ENCODE measurements at regions not wholly inside any gene's neighbourhood (a gene's known extent, or its start where the extent isn't known, plus 50 kb on each side); places are given as distances from the start of the nearest gene placed in this dataset.
"Not testable (repeated sequence)": the region's sequence is repeated elsewhere in the genome, so short reads cannot be mapped to it uniquely, and the experiment has no call there.

- no peak for DNase-seq (ENCODE audit: low read depth in 1 of 2, low spot score in 1 of 2)
- in situ Hi-C loops (cut with HindIII; ENCODE audit: low pct_unique_long_range_greater_than_20kb, low sequenced_read_pairs), result no loop called here
- TF ChIP-seq JUND (IDR thresholded peaks at IDR 0.05; ENCODE audit: low read depth), result no peak
Measured at GRCh38 chr2:124995185-124995912, 970.3 kb downstream of the CNTNAP5 start.

DNA sequence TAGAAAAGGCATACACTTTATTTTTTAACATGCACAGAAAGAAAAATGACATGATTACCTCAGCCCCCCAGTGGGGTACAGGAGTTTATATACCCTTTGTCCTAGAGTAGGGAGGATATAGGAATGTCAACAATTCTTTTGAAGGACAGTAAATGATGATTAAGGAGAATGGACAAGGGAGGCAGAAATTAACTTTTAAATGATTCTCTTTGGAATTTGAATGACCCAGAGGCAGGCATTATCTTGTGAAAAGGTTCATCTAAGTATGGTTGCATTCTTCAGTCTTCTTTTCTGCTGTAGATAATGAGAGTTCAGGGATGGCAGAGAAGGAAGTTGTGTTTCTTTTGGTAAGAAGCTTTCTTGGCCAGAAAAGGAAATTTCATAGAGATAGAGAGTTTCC lies 971.3 kb downstream of the CNTNAP5 start:
- in situ Hi-C loops (cut with HindIII; ENCODE audit: low pct_unique_long_range_greater_than_20kb, low sequenced_read_pairs), result no loop called here
- no peak for DNase-seq (ENCODE audit: low read depth in 1 of 2, low spot score in 1 of 2)
- TF ChIP-seq JUND (IDR thresholded peaks at IDR 0.05; ENCODE audit: low read depth), result no peak

DNA sequence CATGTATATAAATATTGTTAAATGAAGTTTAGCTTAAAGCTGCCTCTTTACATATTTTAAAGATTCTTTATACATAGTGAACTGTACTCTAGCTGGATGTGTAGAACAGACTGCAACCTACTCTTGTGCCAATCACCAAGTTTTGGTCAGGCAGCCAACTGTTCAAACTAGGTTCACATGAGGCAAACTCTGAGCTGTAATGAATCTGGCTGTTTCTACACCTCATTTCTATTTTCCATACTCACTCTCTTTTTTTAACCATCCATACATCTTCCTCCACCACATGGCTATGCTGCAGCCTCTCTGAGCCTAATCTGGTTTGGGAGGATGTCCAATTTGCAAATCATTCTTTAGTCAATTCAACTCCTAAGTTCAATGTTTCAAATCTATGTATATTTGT lies 974.8 kb downstream of the CNTNAP5 start:
- no peak for TF ChIP-seq JUND (IDR thresholded peaks at IDR 0.05; ENCODE audit: low read depth)
- no peak for DNase-seq (ENCODE audit: low read depth in 1 of 2, low spot score in 1 of 2)
- in situ Hi-C loops (cut with HindIII; ENCODE audit: low pct_unique_long_range_greater_than_20kb, low sequenced_read_pairs), result no loop called here

GRCh38 chr2:125004106-125004800 lies 979.2 kb downstream of the CNTNAP5 start:
- TF ChIP-seq JUND (IDR thresholded peaks at IDR 0.05; ENCODE audit: low read depth), result no peak
- no peak for DNase-seq (ENCODE audit: low read depth in 1 of 2, low spot score in 1 of 2)
- in situ Hi-C loops (cut with HindIII; ENCODE audit: low pct_unique_long_range_greater_than_20kb, low sequenced_read_pairs), result no loop called here

- in situ Hi-C loops (cut with HindIII; ENCODE audit: low pct_unique_long_range_greater_than_20kb, low sequenced_read_pairs), result no loop called here
Measured at GRCh38 chr2:125006676-125007075, 981.6 kb downstream of the CNTNAP5 start.

GRCh38 chr2:125028721-125029120 lies 1003.6 kb downstream of the CNTNAP5 start:
- DNase-seq (ENCODE audit: low read depth in 1 of 2, low spot score in 1 of 2); in situ Hi-C loops (cut with HindIII; ENCODE audit: low pct_unique_long_range_greater_than_20kb, low sequenced_read_pairs): not testable (repeated sequence)

More at GRCh38 chr2:125006676-125007075, 981.6 kb downstream of the CNTNAP5 start:
- no peak for DNase-seq (ENCODE audit: low read depth in 1 of 2, low spot score in 1 of 2)
- no peak for TF ChIP-seq JUND (IDR thresholded peaks at IDR 0.05; ENCODE audit: low read depth)

DNA sequence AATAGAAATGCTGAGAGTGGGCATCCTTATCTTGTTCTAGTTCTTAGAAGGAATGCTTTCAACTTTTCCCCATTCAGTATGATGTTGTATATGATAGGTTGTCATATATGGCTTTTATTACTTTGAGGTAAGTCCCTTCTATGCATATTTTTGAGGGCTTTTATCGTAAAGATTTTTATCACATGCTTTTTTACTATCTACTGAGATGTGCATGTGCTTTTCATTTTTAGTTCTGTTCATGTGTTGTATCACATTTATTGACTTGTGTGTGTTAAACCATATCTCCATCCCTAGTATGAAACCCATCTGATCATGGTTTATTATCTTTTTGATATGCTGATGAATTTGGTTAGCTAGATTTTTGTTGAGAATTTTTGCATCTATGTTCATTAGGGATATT lies 1008.8 kb downstream of the CNTNAP5 start:
- no peak for DNase-seq (ENCODE audit: low read depth in 1 of 2, low spot score in 1 of 2)
- TF ChIP-seq JUND (IDR thresholded peaks at IDR 0.05; ENCODE audit: low read depth), result no peak
- in situ Hi-C loops (cut with HindIII; ENCODE audit: low pct_unique_long_range_greater_than_20kb, low sequenced_read_pairs), result no loop called here

DNA sequence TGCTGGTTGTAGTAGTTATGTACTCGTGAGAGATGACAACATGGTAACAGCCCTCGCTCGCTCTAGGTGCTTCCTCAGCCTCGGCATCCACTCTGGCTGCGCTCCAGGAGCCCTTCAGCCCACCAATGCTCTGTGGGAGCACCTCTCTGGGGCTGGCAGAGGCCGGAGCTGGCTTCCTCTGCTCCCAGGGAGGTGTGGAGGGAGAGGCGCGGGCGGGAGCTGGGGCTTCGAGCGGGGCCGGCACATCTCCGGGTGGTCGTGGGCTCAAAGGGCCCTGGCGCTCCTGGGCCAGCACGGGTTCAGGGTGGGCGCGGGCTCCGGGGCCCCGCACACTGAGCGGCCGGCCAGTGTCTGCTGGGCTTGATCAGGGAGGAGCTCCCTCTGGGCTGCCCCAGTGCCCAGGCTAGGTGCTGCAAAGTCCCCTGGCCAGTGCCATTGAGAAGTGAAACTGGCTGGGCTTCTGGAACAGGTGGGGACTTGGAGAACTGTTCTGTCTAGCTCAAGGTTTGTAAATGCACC lies 1012.1 kb downstream of the CNTNAP5 start:
- DNase-seq (ENCODE audit: low read depth in 1 of 2, low spot score in 1 of 2), result no peak
- TF ChIP-seq JUND (IDR thresholded peaks at IDR 0.05; ENCODE audit: low read depth), result no peak
- in situ Hi-C loops (cut with HindIII; ENCODE audit: low pct_unique_long_range_greater_than_20kb, low sequenced_read_pairs), result no loop called here

DNA sequence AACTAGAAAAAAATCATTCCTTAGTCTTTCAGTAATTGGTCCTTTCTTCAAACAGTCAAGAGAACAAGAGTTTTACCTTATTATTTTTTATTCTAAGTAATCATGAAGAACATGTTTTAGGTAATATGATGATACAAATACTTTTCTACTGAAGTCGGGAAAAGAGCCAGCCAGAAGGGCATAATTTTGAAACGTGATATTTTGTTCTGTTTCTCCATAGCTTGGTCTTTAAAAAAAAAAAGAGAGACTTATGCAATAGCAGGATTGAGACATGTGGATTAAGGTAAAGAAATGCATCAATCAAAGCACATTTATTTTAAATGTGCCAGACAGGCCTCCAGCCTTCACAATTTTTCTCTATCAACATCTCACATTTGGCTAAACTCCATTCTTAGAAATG lies 1016.8 kb downstream of the CNTNAP5 start:
- no peak for DNase-seq (ENCODE audit: low read depth in 1 of 2, low spot score in 1 of 2)
- TF ChIP-seq JUND (IDR thresholded peaks at IDR 0.05; ENCODE audit: low read depth), result no peak
- in situ Hi-C loops (cut with HindIII; ENCODE audit: low pct_unique_long_range_greater_than_20kb, low sequenced_read_pairs), result no loop called here

DNA sequence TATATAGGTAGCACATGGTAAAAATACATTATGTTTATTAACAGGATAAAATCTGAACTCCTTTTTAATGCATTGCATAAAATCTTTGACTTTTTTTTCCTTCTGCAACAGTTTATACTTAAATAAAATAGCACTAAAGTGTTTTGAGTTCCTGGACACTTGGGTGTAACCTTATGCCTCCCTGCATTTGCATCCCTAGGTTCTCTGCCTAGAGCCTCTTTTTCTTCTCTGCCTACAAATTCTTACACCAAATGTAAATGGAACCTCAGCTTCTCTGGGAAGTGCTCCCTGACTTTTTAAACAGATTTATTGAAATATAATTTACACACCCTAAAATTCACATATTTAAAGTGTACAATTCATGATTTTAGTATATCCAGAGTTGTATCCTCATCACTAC lies 1017.6 kb downstream of the CNTNAP5 start:
- DNase-seq (ENCODE audit: low read depth in 1 of 2, low spot score in 1 of 2), result no peak
- no peak for TF ChIP-seq JUND (IDR thresholded peaks at IDR 0.05; ENCODE audit: low read depth)
- in situ Hi-C loops (cut with HindIII; ENCODE audit: low pct_unique_long_range_greater_than_20kb, low sequenced_read_pairs), result no loop called here

- DNase-seq (ENCODE audit: low read depth in 1 of 2, low spot score in 1 of 2), result no peak
- in situ Hi-C loops (cut with HindIII; ENCODE audit: low pct_unique_long_range_greater_than_20kb, low sequenced_read_pairs), result no loop called here
Measured at GRCh38 chr2:125070726-125071505, 1045.8 kb downstream of the CNTNAP5 start.

DNA sequence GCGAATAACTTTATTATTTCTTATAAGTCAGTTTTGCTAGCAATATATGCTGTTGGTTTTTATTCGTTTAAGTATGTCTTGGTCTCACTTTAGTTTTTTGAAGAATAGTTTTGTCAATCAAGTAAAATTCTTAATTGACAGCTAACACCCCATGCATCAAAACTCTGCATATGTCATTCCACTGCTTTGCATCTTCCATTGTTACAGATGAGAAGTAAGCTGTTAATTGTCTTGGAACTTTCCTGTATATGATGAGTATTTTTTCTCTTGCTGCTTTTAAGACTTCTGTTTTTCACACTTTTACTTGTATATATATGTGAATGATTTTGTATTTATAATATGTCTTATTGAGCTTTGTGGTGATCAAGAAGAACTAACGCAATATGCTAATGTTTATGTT lies 1048.4 kb downstream of the CNTNAP5 start:
- no peak for TF ChIP-seq JUND (IDR thresholded peaks at IDR 0.05; ENCODE audit: low read depth)
- no peak for DNase-seq (ENCODE audit: low read depth in 1 of 2, low spot score in 1 of 2)
- in situ Hi-C loops (cut with HindIII; ENCODE audit: low pct_unique_long_range_greater_than_20kb, low sequenced_read_pairs), result no loop called here

More at GRCh38 chr2:125070726-125071505, 1045.8 kb downstream of the CNTNAP5 start:
- TF ChIP-seq JUND (IDR thresholded peaks at IDR 0.05; ENCODE audit: low read depth), result no peak

DNA sequence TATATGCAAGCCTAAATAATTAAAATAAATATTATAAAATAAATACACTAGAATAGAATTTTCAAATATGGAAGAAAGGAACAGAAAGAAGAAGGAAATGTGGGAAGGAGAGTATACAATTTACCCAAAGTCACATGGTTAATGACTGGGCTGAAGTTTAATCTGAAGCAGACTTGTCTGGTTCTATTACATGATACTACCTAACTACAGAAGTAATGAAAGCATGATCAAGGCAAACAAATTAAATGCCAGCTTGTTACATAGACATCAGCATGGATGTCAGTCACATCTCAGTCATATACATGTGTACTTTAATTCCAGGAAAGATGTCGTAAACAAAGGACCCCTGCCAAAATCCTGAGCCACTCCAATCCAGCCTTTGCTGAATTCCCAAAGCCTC lies 1060.8 kb downstream of the CNTNAP5 start:
- no peak for TF ChIP-seq JUND (IDR thresholded peaks at IDR 0.05; ENCODE audit: low read depth)
- no peak for DNase-seq (ENCODE audit: low read depth in 1 of 2, low spot score in 1 of 2)
- in situ Hi-C loops (cut with HindIII; ENCODE audit: low pct_unique_long_range_greater_than_20kb, low sequenced_read_pairs), result no loop called here

All from T47D (cell line).